ENCODE measurements at regions not wholly inside any gene's neighbourhood (a gene's known extent, or its start where the extent isn't known, plus 50 kb on each side); places are given as distances from the start of the nearest gene placed in this dataset.
A peak's percentile ranks its signal among the peaks of the same experiment; 100 is the strongest.

- TF ChIP-seq CTCF (IDR thresholded peaks at IDR 0.05; ENCODE audit: extremely low read depth, low read depth, low read length) = no peak
- Histone ChIP-seq H3K36me3 (ENCODE audit: insufficient read depth, low read length) (no peaks in the 10 kb centered on the region), H3K4me2 (ENCODE audit: insufficient read depth, low read length) (no peak overlapping the region), H3K4me1 (ENCODE audit: insufficient read depth, low read length) (no peaks in the 10 kb centered on the region), H2AFZ (ENCODE audit: low read length) (no peak overlapping the region), H3K79me2 (ENCODE audit: insufficient read depth, low read length) (no peaks in the 10 kb centered on the region), H3K9me3 (ENCODE audit: low read depth, low read length) (no peaks in the 10 kb centered on the region), H3K27ac (ENCODE audit: low read depth, low read length) (no peak overlapping the region), H3K4me3 (ENCODE audit: insufficient read depth, low read length) (no peak overlapping the region), H4K20me1 (ENCODE audit: insufficient read depth, low read length) (no peaks in the 10 kb centered on the region), H3K27me3 (ENCODE audit: insufficient read depth, low read length) (no peaks in the 10 kb centered on the region)
- peak; percentile 13 for DNase-seq (ENCODE audit: insufficient read length, low spot score, missing footprints)
Measured at GRCh38 chr6:169844946-169845345, 93.5 kb downstream of the ERMARD start.

GRCh38 chr6:169843991-169844390 is 92.6 kb downstream of the ERMARD start:
- no peak for TF ChIP-seq CTCF (IDR thresholded peaks at IDR 0.05; ENCODE audit: extremely low read depth, low read depth, low read length)
- H3K4me1 ChIP-seq (ENCODE audit: insufficient read depth, low read length) = no peaks in the 10 kb centered on the region
- no peak overlapping the region for H3K27ac ChIP-seq (ENCODE audit: low read depth, low read length)
- H2AFZ ChIP-seq (ENCODE audit: low read length) = no peak overlapping the region
- peak; percentile 55 for DNase-seq (ENCODE audit: insufficient read length, low spot score, missing footprints)
- H3K36me3 ChIP-seq (ENCODE audit: insufficient read depth, low read length) = no peaks in the 10 kb centered on the region
- H3K79me2 ChIP-seq (ENCODE audit: insufficient read depth, low read length) = no peaks in the 10 kb centered on the region
- no peaks in the 10 kb centered on the region for H3K27me3 ChIP-seq (ENCODE audit: insufficient read depth, low read length)
- H3K9me3 ChIP-seq (ENCODE audit: low read depth, low read length) = no peaks in the 10 kb centered on the region
- no peak overlapping the region for H3K4me3 ChIP-seq (ENCODE audit: insufficient read depth, low read length)
- H4K20me1 ChIP-seq (ENCODE audit: insufficient read depth, low read length) = no peaks in the 10 kb centered on the region
- no peak overlapping the region for H3K4me2 ChIP-seq (ENCODE audit: insufficient read depth, low read length)

GRCh38 chr6:169843110-169843509 is 91.7 kb downstream of the ERMARD start:
- TF ChIP-seq CTCF (IDR thresholded peaks at IDR 0.05; ENCODE audit: extremely low read depth, low read depth, low read length) = no peak
- H3K4me1 ChIP-seq (ENCODE audit: insufficient read depth, low read length) = no peaks in the 10 kb centered on the region
- H3K4me3 ChIP-seq (ENCODE audit: insufficient read depth, low read length) = no peak overlapping the region
- no peaks in the 10 kb centered on the region for H3K79me2 ChIP-seq (ENCODE audit: insufficient read depth, low read length)
- no peaks in the 10 kb centered on the region for H3K9me3 ChIP-seq (ENCODE audit: low read depth, low read length)
- H3K27me3 ChIP-seq (ENCODE audit: insufficient read depth, low read length) = no peaks in the 10 kb centered on the region
- H3K4me2 ChIP-seq (ENCODE audit: insufficient read depth, low read length) = no peak overlapping the region
- DNase-seq (ENCODE audit: insufficient read length, low spot score, missing footprints) = peak; percentile 65
- no peaks in the 10 kb centered on the region for H3K36me3 ChIP-seq (ENCODE audit: insufficient read depth, low read length)
- no peaks in the 10 kb centered on the region for H4K20me1 ChIP-seq (ENCODE audit: insufficient read depth, low read length)
- H3K27ac ChIP-seq (ENCODE audit: low read depth, low read length) = no peak overlapping the region
- no peak overlapping the region for H2AFZ ChIP-seq (ENCODE audit: low read length)

GRCh38 chr6:169841907-169842606 is 90.6 kb downstream of the ERMARD start:
- no peak overlapping the region for H3K27ac ChIP-seq (ENCODE audit: low read depth, low read length)
- H3K36me3 ChIP-seq (ENCODE audit: insufficient read depth, low read length) = no peaks in the 10 kb centered on the region
- peak; percentile 39 for DNase-seq (ENCODE audit: insufficient read length, low spot score, missing footprints)
- H3K27me3 ChIP-seq (ENCODE audit: insufficient read depth, low read length) = peaks cover 3% of the 10 kb centered on the region
- no peaks in the 10 kb centered on the region for H4K20me1 ChIP-seq (ENCODE audit: insufficient read depth, low read length)
- no peaks in the 10 kb centered on the region for H3K79me2 ChIP-seq (ENCODE audit: insufficient read depth, low read length)
- H3K4me3 ChIP-seq (ENCODE audit: insufficient read depth, low read length) = no peak overlapping the region
- H2AFZ ChIP-seq (ENCODE audit: low read length) = no peak overlapping the region
- H3K4me1 ChIP-seq (ENCODE audit: insufficient read depth, low read length) = no peaks in the 10 kb centered on the region
- TF ChIP-seq CTCF (IDR thresholded peaks at IDR 0.05; ENCODE audit: extremely low read depth, low read depth, low read length) = no peak
- H3K9me3 ChIP-seq (ENCODE audit: low read depth, low read length) = no peaks in the 10 kb centered on the region
- no peak overlapping the region for H3K4me2 ChIP-seq (ENCODE audit: insufficient read depth, low read length)

All from osteoblast (primary cell).